Activated CD4-positive, alpha-beta T cell treated with anti-CD3 and anti-CD28 coated beads for 48 hours (primary cell): ENCODE measurements at regions not wholly inside any gene's neighbourhood (a gene's known extent, or its start where the extent isn't known, plus 50 kb on each side); places are given as distances from the start of the nearest gene placed in this dataset.

Experiments
- DNase-seq: peaks from one replicate; pipeline ENCODE4 v3.0.0-alpha.2; 2020

DNA sequence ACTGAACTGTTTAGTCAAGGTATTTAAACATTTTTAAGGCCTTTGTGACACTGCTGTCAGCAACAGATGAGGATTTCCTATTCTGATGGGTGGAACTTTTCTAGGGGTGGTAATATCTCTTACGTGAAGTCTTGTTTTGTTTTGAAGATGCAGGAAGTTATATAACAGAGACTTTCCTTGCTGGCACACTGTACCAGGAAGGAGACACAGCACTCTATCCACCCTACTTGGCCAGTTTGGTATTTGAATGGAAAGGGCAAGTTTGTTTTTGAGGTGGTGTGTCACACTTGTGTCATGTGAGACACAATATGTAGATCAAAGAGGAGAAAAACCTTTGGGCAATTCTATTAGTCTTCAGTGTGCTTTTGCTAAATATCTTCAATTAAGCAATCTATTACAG lies 51.6 kb upstream of the SRP54 start:
- peak; percentile 31 for DNase-seq

DNA sequence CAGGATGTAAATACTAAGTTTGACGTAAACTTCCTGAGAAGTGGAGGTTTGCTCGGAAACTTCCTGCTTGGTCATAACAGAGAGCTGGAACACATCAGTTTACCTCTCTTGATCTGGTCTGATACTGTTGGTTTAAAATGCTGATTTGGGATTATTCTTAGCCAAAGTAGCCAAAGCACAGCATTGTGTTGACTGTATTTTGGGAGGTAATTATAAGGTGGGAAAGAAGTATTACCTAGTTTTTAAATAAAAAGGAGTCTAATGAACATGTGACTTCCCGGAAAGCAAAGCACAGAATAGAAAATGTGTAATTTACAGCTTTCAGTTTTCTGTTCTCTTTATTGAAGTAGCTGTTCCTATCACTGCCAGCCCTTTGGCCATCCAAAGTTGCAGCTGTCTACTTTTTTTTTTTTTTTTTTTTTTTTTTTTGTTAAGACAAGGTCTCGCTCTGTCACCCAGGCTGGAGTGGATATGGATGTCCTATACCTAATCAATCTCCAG lies 52.2 kb upstream of the SRP54 start:
- DNase-seq: peak; percentile 17

DNA sequence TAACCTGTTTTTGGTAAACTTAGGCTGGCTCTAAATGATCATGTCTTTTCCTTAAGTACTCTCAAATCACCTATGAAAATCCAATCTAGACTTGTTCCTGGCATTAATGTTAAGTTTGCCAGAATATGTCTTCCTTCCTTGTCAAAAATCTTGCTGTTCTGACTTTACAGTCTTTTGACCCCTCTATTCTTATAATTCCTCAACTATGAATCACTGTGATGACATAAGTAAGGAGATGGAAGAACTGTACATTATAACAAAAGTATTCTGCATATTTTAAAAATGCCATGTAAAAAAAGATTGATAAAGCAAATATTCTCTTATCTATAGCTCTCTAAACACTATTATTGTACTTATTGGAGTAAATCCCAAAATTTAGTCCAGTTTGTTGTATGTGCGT lies 51.4 kb upstream of the BAZ1A start:
- no peak for DNase-seq
